Fibroblast of lung (primary cell): ENCODE measurements at regions not wholly inside any gene's neighbourhood (a gene's known extent, or its start where the extent isn't known, plus 50 kb on each side); places are given as distances from the start of the nearest gene placed in this dataset.

ENCODE experiments used
- DNase-seq, 2 donors: peaks; one replicate each; pipeline versions ENCODE4 v3.0.0 to v3.0.0-alpha.2; 2010; ENCODE audit warnings: low read depth in 2 of 2
- H2AFZ ChIP-seq: 2 replicates; pipeline ENCODE4 v1.5.1; 2012; ENCODE audit warnings: low read length, control low read depth, inconsistent platforms
- H3K27ac ChIP-seq: 2 replicates; pipeline ENCODE4 v1.5.1; 2011; ENCODE audit warnings: low read length, control low read depth; ENCODE audit not compliant: insufficient read depth
- H3K27me3 ChIP-seq: 2 replicates; pipeline ENCODE4 v1.5.1; 2011; ENCODE audit warnings: mild to moderate bottlenecking, low read length; ENCODE audit not compliant: control insufficient read depth, insufficient read depth
- H3K36me3 ChIP-seq: 2 replicates; pipeline ENCODE4 v1.5.1; 2011; ENCODE audit warnings: low read length; ENCODE audit not compliant: control insufficient read depth, insufficient read depth
- H3K4me1 ChIP-seq: 2 replicates; pipeline ENCODE4 v1.5.1; 2011; ENCODE audit warnings: low read length; ENCODE audit not compliant: control insufficient read depth, insufficient read depth; ENCODE audit errors: extremely low read depth
- H3K4me2 ChIP-seq: 2 replicates; pipeline ENCODE4 v1.5.1; 2011; ENCODE audit warnings: low read length, control low read depth; ENCODE audit not compliant: insufficient read depth; ENCODE audit errors: extremely low read depth
- H3K4me3 ChIP-seq, 4 experiments: fragments of 200-600 bp in 1 of 4; sonication (generic) in 1 of 4; replicated peaks in 1 of 4; 2 replicates each; pipeline ENCODE4 v1.5.1; 2011 to 2016; ENCODE audit warnings: low read length in 4 of 4, low read depth in 3 of 4, mild to moderate bottlenecking in 3 of 4, control low read depth in 2 of 4, inconsistent platforms in 1 of 4, mixed read lengths in 1 of 4; ENCODE audit not compliant: insufficient read depth in 1 of 4; ENCODE audit errors: control extremely low read depth in 1 of 4
- H3K79me2 ChIP-seq: 2 replicates; pipeline ENCODE4 v1.5.1; 2012; ENCODE audit warnings: mild to moderate bottlenecking, low read length, inconsistent platforms; ENCODE audit not compliant: control insufficient read depth, insufficient read depth
- H3K9ac ChIP-seq: 2 replicates; pipeline ENCODE4 v1.5.1; 2011; ENCODE audit warnings: mild to moderate bottlenecking, low read length, control low read depth; ENCODE audit not compliant: insufficient read depth
- H3K9me3 ChIP-seq: 2 replicates; pipeline ENCODE4 v1.5.1; 2012; ENCODE audit warnings: low read depth, low read length; ENCODE audit not compliant: control insufficient read depth, insufficient read depth
- H4K20me1 ChIP-seq: 2 replicates; pipeline ENCODE4 v1.5.1; 2011; ENCODE audit warnings: low read length; ENCODE audit not compliant: control insufficient read depth, insufficient read depth; ENCODE audit errors: extremely low read depth
- EZH2 ChIP-seq: IDR thresholded peaks from 2 replicates; pipeline ENCODE4 v1.5.1; 2012; ENCODE audit warnings: low read length, control low read depth, mild to moderate bottlenecking; ENCODE audit errors: missing control alignments
- TF ChIP-seq, protein P1 (sequence below), 2 donors: IDR thresholded peaks in 1 of 2; conservative IDR thresholded peaks in 1 of 2; 1 replicate in 1 of 2; 2 replicates in 1 of 2; pipeline ENCODE4 v1.5.1; 2011 to 2012; ENCODE audit warnings: low read length in 2 of 2, control low read depth in 1 of 2, inconsistent platforms in 1 of 2, low read depth in 1 of 2, mild to moderate bottlenecking in 1 of 2

DNA sequence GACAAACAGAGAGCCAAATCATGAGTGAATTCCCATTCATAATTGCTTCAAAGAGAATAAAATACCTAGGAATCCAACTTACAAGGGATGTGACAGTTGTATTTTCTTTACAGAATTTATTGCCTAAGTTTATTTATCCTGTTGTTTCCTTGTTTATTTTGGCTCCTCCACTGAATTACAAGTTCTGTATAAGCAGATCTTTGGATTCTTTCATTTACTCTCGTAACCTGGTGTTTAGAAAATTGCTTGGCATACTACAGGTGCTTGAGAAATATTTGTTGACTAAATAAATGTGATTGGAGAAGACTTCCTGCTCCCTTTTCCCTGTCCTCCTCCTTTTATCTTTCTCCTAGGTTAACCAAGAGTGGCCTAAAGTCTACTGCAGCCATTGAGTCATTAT lies 455.6 kb downstream of the TMEM38B start:
- H3K79me2 ChIP-seq = no peaks in the 10 kb centered on the region
- TF ChIP-seq, protein P1, sequence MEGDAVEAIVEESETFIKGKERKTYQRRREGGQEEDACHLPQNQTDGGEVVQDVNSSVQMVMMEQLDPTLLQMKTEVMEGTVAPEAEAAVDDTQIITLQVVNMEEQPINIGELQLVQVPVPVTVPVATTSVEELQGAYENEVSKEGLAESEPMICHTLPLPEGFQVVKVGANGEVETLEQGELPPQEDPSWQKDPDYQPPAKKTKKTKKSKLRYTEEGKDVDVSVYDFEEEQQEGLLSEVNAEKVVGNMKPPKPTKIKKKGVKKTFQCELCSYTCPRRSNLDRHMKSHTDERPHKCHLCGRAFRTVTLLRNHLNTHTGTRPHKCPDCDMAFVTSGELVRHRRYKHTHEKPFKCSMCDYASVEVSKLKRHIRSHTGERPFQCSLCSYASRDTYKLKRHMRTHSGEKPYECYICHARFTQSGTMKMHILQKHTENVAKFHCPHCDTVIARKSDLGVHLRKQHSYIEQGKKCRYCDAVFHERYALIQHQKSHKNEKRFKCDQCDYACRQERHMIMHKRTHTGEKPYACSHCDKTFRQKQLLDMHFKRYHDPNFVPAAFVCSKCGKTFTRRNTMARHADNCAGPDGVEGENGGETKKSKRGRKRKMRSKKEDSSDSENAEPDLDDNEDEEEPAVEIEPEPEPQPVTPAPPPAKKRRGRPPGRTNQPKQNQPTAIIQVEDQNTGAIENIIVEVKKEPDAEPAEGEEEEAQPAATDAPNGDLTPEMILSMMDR (conservative IDR thresholded peaks at IDR 0.05 in 1 of 2, IDR thresholded peaks at IDR 0.05 in 1 of 2; ENCODE audit: low read depth in 1 of 2, low read length in 2 of 2) = no peak
- TF ChIP-seq EZH2 = no peak
- no peaks in the 10 kb centered on the region for H3K9me3 ChIP-seq
- DNase-seq = no peak
- no peaks in the 10 kb centered on the region for H3K36me3 ChIP-seq
- no peaks in the 10 kb centered on the region for H4K20me1 ChIP-seq
- H3K4me1 ChIP-seq = no peaks in the 10 kb centered on the region
- no peak overlapping the region for H2AFZ ChIP-seq
- H3K27me3 ChIP-seq = no peaks in the 10 kb centered on the region
- no peak overlapping the region for H3K27ac ChIP-seq
- H3K4me2 ChIP-seq = no peak overlapping the region
- no peak overlapping the region for H3K4me3 ChIP-seq
- no peak overlapping the region for H3K9ac ChIP-seq

DNA sequence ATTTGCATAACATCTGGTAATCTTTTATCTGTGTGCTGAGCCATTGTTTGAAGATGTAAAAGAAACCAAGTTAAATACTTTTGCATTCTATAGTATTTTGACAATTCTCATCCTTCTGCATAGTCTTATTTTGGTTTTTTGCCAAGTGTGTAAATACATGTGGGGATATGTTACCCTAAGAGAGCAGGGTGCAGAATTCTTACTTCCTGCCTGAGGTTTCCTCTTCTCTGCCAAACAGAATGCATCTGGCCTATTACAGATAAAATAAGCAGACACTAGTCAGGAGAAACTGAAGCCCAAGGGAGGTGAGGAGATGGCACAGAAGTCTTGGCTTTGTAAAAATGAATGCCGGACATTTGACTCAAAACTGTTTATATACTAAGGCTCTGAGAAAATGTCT lies 462.1 kb downstream of the TMEM38B start:
- no peak overlapping the region for H2AFZ ChIP-seq
- H3K4me2 ChIP-seq = no peak overlapping the region
- no peak overlapping the region for H3K9ac ChIP-seq
- no peak for TF ChIP-seq EZH2
- TF ChIP-seq, protein P1 (conservative IDR thresholded peaks at IDR 0.05 in 1 of 2, IDR thresholded peaks at IDR 0.05 in 1 of 2; ENCODE audit: low read depth in 1 of 2, low read length in 2 of 2) = no peak
- no peaks in the 10 kb centered on the region for H3K79me2 ChIP-seq
- H3K9me3 ChIP-seq = no peaks in the 10 kb centered on the region
- no peak for DNase-seq
- H3K27ac ChIP-seq = no peak overlapping the region
- H3K4me1 ChIP-seq = no peaks in the 10 kb centered on the region
- H3K4me3 ChIP-seq = no peak overlapping the region
- H3K36me3 ChIP-seq = no peaks in the 10 kb centered on the region
- H4K20me1 ChIP-seq = no peaks in the 10 kb centered on the region
- H3K27me3 ChIP-seq = no peaks in the 10 kb centered on the region

DNA sequence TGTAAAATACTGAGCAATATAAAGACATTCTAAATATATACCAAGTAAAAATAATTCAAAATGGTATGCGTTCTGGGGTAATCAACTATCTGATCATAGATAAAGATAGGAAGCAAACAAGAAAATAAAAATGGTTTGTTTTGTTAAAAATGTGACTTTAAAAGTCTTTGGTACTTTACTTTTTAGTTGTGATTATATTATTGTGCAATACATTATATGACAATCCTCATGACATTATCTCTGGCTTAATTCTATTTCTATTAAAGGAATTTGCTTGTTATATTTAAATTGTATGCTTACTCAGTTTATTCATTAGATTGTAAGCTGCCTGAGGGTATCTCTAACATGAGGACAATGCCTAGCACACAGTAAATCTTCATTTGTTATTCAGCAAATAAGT lies 477.9 kb downstream of the TMEM38B start:
- Histone ChIP-seq H3K27ac (no peak overlapping the region), H2AFZ (no peak overlapping the region), H3K79me2 (no peaks in the 10 kb centered on the region), H3K4me3 (no peak overlapping the region), H3K9ac (no peak overlapping the region), H3K9me3 (no peaks in the 10 kb centered on the region), H4K20me1 (no peaks in the 10 kb centered on the region), H3K4me1 (no peaks in the 10 kb centered on the region), H3K36me3 (no peaks in the 10 kb centered on the region), H3K27me3 (no peaks in the 10 kb centered on the region), H3K4me2 (no peak overlapping the region)
- no peak for DNase-seq
- TF ChIP-seq EZH2 = no peak
- TF ChIP-seq, protein P1 (conservative IDR thresholded peaks at IDR 0.05 in 1 of 2, IDR thresholded peaks at IDR 0.05 in 1 of 2; ENCODE audit: low read depth in 1 of 2, low read length in 2 of 2) = no peak
